ENCODE measurements at regions not wholly inside any gene's neighbourhood (a gene's known extent, or its start where the extent isn't known, plus 50 kb on each side); places are given as distances from the start of the nearest gene placed in this dataset.

GRCh38 chr10:85222300-85222699, 893.9 kb downstream of the CCSER2 start:
- no peak for DNase-seq (ENCODE audit: low read depth in 2 of 2)

GRCh38 chr10:85224366-85224940, 896.1 kb downstream of the CCSER2 start:
- DNase-seq (ENCODE audit: low read depth in 2 of 2): no peak

DNA sequence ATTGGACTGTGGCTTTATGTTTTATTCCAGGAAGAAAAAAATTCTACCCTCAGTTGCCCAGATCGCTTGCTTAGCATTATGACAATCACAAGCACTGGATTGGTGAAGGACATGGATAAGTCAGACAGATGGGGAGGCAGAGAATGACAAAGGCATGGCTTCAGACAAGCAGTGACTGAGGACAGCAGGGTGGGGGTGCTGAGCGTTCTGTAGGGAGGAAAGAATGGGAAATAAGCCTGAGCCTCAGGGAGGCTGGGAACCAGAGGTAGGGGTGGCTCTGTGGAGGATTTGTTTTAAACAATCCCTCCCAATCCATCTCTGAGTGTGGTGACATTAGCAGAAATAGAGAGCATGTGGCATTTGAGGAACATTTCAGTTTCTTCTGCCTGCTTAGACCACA, 896.9 kb downstream of the CCSER2 start:
- no peak for DNase-seq (ENCODE audit: low read depth in 2 of 2)

DNA sequence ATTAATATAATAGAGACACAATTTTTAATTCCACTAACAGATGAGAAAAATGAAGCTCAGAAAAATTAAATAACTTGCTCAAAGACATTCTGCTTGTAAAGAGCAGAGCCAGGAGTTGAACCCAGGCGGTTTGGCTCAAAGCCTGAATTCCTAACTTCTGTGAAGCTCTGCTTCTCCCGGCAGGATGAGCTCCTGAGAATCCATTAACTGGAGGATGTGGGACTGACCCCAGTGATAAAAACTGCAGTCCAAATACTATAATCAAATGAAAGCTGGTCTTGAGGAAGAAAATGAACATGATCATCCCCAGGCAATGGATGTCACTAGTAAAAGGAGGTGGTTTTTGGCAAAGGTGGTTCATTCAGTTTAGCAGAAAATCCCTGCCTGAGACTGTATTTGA, 898.2 kb downstream of the CCSER2 start:
- no peak for DNase-seq (ENCODE audit: low read depth in 2 of 2)

GRCh38 chr10:85228726-85229125, 900.3 kb downstream of the CCSER2 start:
- DNase-seq (ENCODE audit: low read depth in 2 of 2): no peak

GRCh38 chr10:85231534-85232270, 903.3 kb downstream of the CCSER2 start:
- DNase-seq (ENCODE audit: low read depth in 2 of 2): no peak

GRCh38 chr10:85235258-85235657, 906.9 kb downstream of the CCSER2 start:
- DNase-seq (ENCODE audit: low read depth in 2 of 2): no peak

GRCh38 chr10:85238676-85239075, 910.3 kb downstream of the CCSER2 start:
- no peak for DNase-seq (ENCODE audit: low read depth in 2 of 2)

DNA sequence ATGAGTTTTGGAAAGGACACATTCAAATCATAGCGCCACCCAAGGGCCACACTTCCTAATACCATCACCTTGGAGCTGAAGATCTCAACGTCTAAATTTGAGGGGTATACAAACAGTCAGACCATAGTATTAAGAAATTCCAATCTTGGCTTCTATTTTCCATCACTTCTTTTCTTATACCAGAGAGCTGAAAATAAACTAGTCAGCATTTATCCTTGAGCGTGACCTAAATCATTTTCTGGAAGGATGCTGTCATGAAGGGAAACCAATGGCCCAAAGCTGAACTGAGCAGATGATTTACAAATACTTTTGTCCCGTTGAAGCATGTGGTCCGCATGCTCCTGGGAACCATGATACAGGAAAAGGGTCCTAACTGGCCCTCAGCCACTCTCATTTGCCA, 921.9 kb downstream of the CCSER2 start:
- no peak for DNase-seq (ENCODE audit: low read depth in 2 of 2)

DNA sequence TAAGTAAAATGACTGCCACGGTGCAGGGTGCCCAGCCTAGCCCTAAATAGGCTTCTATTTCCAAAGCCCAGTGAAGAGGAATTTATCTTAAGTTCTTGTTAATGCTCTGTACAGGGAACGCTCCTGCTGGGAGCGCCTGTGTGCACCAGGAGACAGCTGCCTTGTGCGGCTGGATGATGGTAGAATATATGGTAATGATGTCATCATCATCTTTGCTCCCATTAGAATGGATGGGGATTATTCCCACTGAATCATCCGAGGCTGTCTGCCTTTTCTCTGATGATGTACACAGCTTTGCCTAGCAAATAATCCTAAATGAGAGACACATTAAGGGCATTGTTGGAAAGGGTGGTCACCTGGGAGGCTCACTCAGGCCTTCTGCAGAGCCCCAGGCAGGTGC, 928.1 kb downstream of the CCSER2 start:
- no peak for DNase-seq (ENCODE audit: low read depth in 2 of 2)

DNA sequence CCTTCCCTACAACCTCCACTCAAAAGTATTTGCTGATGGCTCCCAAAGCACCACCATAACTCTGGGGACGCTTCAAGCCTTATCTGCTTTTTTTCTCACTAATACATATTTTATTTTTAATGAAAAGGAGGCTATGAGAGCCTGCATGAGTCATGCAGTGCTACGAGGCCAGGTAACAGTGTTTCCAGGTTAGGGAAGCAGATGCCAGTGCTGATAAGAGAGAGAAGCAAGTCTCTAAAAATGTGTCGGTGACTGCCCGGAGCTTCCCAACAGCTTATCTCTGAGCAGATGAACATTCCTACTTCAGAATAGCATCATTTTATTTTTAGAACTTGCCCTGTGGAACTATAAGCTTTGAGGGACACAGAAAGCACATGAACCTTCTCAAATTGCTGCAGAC, 931.5 kb downstream of the CCSER2 start:
- no peak for DNase-seq (ENCODE audit: low read depth in 2 of 2)

- DNase-seq (ENCODE audit: low read depth in 2 of 2): no peak
These were observed 934.6 kb downstream of the CCSER2 start for GRCh38 chr10:85262992-85263391.

DNA sequence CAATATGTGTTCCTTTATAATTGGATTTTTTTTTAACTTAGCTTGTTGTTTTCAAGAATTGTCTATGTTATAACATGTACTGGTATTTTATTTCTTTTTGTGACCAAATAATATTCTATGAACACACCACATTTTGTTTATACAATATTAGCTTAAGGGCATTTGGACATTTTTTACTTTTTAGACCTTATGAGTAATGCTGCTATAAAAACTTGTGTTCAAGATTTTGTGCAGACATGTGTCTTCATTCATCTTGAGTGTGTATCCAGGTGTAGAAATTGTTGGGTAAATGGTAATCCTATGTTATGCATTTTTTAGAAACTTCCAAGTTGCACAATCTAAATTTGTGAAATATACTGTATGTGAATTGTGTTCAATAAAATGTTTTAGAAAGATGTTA, 936.7 kb downstream of the CCSER2 start:
- no peak for DNase-seq (ENCODE audit: low read depth in 2 of 2)

DNA sequence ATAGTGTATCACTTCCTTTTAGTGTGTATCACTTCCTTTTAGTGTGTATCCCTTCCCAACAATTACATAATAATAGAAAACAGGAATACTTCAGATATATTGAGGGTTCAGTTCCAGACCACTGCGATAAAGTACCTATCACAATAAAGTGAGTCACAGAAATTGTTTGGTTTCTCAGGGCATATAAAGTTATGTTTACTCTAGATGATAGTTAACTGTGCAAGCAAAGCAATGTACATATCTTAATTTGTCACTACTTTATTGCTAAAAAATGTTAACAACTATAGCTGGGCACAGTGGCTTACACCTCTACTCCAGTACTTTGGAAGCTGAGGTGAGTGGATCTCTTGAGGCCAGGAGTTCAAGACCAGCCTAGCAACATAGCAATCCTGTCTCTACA, 938.4 kb downstream of the CCSER2 start:
- DNase-seq (ENCODE audit: low read depth in 2 of 2): no peak

DNA sequence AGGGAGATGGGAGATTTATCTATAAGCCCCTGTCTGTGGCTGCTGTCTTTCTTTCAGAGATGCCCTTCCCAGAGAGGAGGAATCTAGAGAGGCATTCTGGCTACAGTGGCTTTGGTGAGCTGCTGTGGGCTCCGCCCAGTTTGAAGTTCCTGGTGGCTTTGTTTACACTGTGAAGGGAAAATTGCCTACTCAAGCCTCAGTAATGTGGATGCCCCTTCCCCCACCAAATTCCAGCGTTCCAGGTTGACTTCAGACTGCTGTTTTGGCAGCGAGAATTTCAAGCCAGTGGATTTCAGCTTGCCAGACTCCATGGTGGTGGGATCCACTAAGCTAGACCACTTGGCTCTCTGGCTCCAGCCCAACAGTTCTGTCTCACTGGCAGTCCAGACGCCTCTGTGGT, 951.6 kb downstream of the CCSER2 start:
- DNase-seq (ENCODE audit: low read depth in 2 of 2): no peak

DNA sequence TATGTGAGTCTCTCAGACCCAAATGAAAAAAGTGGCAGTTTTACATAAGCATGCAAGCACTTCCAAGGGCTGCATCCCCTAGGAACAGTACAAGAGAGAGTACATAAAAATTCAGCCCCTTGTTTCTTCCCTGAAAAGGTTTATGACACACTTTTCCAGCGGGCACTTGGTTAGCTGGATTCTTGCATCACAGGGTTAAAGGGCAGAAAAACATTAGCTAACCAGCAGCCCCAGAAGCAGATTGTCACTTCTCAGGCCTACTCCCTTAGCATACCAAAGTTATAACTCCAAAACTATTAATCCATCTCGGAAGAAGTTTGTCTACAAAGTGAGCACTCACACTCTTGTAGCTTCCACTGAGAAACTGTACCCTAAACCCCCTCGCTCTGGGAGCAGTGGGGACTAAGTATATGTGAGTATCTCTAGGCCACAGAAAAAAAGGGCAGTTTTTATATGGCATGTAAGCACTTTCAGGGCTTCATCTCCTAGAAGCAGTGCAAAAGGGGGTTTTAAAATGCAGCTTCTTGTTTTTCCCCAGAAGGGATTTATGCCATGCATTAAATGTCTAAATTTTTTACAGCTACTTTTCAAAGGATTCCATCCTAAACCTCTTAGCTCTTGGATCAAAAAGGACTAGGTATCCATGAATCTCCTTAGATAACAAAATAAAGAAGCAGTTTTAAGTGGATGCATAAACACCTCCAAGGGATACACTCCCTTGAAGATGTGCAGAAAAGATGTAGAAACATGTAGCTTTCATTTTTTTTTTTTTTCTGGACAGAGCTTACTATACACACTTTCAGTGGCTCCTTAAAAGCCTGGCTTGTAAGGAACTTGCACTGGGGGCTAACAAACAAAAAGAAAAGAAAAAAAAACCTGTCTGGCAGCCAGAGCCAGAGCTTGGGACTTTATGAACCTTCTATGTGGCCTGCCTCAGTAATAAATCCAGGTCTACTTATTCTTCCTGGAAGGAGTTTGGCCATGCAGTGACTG, 956.7 kb downstream of the CCSER2 start:
- no peak for DNase-seq (ENCODE audit: low read depth in 2 of 2)

DNA sequence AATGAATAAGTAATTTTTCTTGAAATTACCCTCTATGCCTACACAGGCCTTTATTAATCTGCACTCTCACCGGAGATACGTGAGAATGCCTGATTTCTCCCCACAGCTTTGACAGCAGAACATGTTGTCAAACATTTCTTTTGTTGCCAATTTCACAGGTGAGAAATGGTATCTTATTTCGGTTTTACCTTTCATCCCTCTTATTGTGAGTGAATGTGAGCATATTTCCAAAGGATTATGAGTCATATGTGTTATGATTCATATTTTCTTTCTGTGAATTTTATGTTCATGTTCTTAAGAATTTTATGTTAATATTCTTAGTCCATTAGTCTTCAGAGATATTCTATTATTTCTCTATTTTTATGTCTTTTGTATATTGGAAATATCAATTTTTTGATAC, 965.1 kb downstream of the CCSER2 start:
- no peak for DNase-seq (ENCODE audit: low read depth in 2 of 2)

DNA sequence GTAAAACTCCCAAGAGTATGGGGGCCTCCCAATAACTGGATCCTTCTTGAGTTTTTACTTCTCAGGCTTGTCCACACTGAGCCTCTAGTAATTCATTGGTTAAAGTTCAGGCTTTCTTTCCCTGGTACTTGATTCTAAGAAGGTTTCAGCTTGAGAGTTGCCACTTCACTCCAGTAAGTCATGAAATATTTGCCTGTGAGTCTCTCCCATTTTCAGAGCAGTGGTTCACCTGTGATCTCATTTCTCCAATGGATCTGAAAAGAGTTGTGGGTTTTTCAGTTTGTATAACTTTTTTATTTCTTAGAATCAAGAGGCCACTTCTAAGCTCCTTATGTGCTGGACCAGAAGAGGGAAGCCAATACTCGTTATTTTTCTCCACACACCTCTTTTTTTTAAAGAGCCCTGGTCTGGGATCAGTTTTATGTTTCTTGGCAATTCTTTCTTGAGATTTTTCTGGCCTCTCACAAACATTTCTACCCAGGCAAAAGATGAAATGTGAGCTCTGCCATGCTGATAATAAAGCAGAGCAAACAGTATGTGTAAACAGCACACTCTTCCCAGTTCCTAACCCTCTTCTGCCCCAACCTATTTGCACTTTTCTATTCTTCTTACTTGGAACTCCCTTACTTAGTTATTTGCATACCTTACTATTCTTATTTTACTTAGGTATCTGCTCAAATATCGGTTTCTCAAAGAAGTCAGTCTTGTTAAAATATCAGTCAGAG, 983.4 kb downstream of the CCSER2 start:
- DNase-seq (ENCODE audit: low read depth in 2 of 2): no peak

GRCh38 chr10:85315657-85316056, 987.3 kb downstream of the CCSER2 start:
- DNase-seq (ENCODE audit: low read depth in 2 of 2): no peak

GRCh38 chr10:85316276-85316675, 987.9 kb downstream of the CCSER2 start:
- DNase-seq (ENCODE audit: low read depth in 2 of 2): no peak

DNA sequence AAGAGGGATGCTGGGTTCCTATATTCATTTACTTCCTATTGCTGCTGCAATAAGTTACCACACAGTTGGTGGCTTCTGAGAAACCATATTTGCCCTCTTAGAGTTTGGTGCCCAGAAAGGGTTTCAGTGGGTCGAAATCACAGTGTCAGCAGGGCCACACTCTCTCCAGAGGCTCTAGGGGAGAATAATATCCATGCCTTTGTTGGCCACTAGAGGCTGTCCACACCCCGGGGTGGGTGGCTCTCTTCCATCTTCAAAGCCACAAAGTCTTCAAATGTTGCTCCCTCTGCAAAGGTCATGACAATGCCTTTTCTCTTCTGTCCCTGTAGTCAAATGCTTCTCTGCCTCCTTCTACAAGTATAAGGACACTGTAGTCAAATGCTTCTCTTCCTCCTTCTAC, 989.4 kb downstream of the CCSER2 start:
- no peak for DNase-seq (ENCODE audit: low read depth in 2 of 2)
